Neural cell (in vitro differentiated cells): ENCODE measurements at regions not wholly inside any gene's neighbourhood (a gene's known extent, or its start where the extent isn't known, plus 50 kb on each side); places are given as distances from the start of the nearest gene placed in this dataset.

Experiments used
- H2AFZ ChIP-seq: fragments of 200-600, 300-800 bp; sonication (generic), shearing (Covaris generic); 2 replicates; pipeline ENCODE4 v1.6.0; 2014; ENCODE audit warnings: low read depth, mild to moderate bottlenecking, antibody characterized with exemption, low read length, moderate library complexity
- H3F3A ChIP-seq: fragments of 200-600 bp; shearing (Covaris generic); 2 replicates; pipeline ENCODE4 v1.6.1; 2016; ENCODE audit warnings: mild to moderate bottlenecking, moderate library complexity, mixed read lengths, antibody characterized with exemption, low read length; ENCODE audit not compliant: insufficient read depth, poor library complexity, severe bottlenecking
- H3K27ac ChIP-seq: fragments of 200-600, 300-800 bp; sonication (generic), shearing (Covaris generic); 2 replicates; pipeline ENCODE4 v1.5.1; 2014; ENCODE audit warnings: mild to moderate bottlenecking, low read length, moderate library complexity
- H3K27me3 ChIP-seq: fragments of 300-800, 200-600 bp; sonication (generic), shearing (Covaris generic); 2 replicates; pipeline ENCODE4 v1.6.0; 2014; ENCODE audit warnings: mild to moderate bottlenecking, low read depth, low read length, moderate library complexity; ENCODE audit not compliant: insufficient read depth
- H3K36me3 ChIP-seq: fragments of 300-800, 200-600 bp; sonication (generic), shearing (Covaris generic); 2 replicates; pipeline ENCODE4 v1.5.1; 2014; ENCODE audit warnings: mild to moderate bottlenecking, antibody characterized with exemption, low read length, moderate library complexity; ENCODE audit not compliant: insufficient read depth
- H3K4me2 ChIP-seq: fragments of 300-800, 200-600 bp; sonication (generic), shearing (Covaris generic); 2 replicates; pipeline ENCODE4 v1.6.0; 2014; ENCODE audit warnings: mild to moderate bottlenecking, low read length
- H3K4me3 ChIP-seq: fragments of 300-800, 200-600 bp; sonication (generic), shearing (Covaris generic); 2 replicates; pipeline ENCODE4 v1.5.1; 2014; ENCODE audit warnings: mild to moderate bottlenecking, low read length, moderate library complexity
- H3K79me2 ChIP-seq: fragments of 200-600 bp; shearing (Covaris generic); replicated peaks from 2 replicates; pipeline ENCODE4 v1.6.0; 2014; ENCODE audit warnings: mild to moderate bottlenecking, low read length, moderate library complexity; ENCODE audit not compliant: insufficient read depth
- H3K9ac ChIP-seq: fragments of 300-800, 200-600 bp; sonication (generic), shearing (Covaris generic); 2 replicates; pipeline ENCODE4 v1.6.1; 2016; ENCODE audit warnings: mild to moderate bottlenecking, low read length, mixed read lengths
- H3K9me2 ChIP-seq: fragments of 200-600 bp; shearing (Covaris generic); 2 replicates; pipeline ENCODE4 v1.6.1; 2016; ENCODE audit warnings: mild to moderate bottlenecking, low read length, mixed read lengths; ENCODE audit not compliant: insufficient read depth
- H3K9me3 ChIP-seq: fragments of 200-600, 300-800 bp; sonication (generic), shearing (Covaris generic); 2 replicates; pipeline ENCODE4 v1.6.1; 2016; ENCODE audit warnings: mild to moderate bottlenecking, mixed run types, low read length, moderate library complexity, mixed read lengths
- H4K20me1 ChIP-seq: fragments of 200-600 bp; shearing (Covaris generic); 2 replicates; pipeline ENCODE4 v1.6.1; 2016; ENCODE audit warnings: mild to moderate bottlenecking, mixed run types; ENCODE audit not compliant: insufficient read depth
- EP300 ChIP-seq: fragments of 450-650 bp; conservative IDR thresholded peaks from 2 replicates; pipeline ENCODE4 v1.6.1; 2014; ENCODE audit warnings: antibody characterized with exemption, mild to moderate bottlenecking, moderate library complexity; ENCODE audit not compliant: poor library complexity, severe bottlenecking
- EZH2 ChIP-seq: fragments of 200-600, 300-800 bp; shearing (Covaris generic), sonication (generic); IDR thresholded peaks from 2 replicates; pipeline ENCODE4 v1.6.1; 2014; ENCODE audit warnings: antibody characterized with exemption, low read length, borderline replicate concordance, mild to moderate bottlenecking; ENCODE audit not compliant: insufficient read depth, poor library complexity, severe bottlenecking
- MXI1 ChIP-seq: fragments of 450-650 bp; conservative IDR thresholded peaks from 2 replicates; pipeline ENCODE4 v1.6.1; 2014; ENCODE audit warnings: antibody characterized with exemption, mild to moderate bottlenecking; ENCODE audit not compliant: poor library complexity, severe bottlenecking
- POLR2AphosphoS5 ChIP-seq: IDR thresholded peaks from 2 replicates; pipeline ENCODE4 v1.6.1; 2012
- RAD21 ChIP-seq: fragments of 450-650 bp; conservative IDR thresholded peaks from 2 replicates; pipeline ENCODE4 v1.6.1; 2014; ENCODE audit warnings: antibody characterized with exemption, mild to moderate bottlenecking, moderate library complexity
- REST ChIP-seq: IDR thresholded peaks from 2 replicates; pipeline ENCODE4 v1.6.1; 2012; ENCODE audit warnings: borderline replicate concordance
- SMC3 ChIP-seq: fragments of 450-650 bp; conservative IDR thresholded peaks from 2 replicates; pipeline ENCODE4 v1.6.1; 2014; ENCODE audit warnings: antibody characterized with exemption, mild to moderate bottlenecking, moderate library complexity; ENCODE audit not compliant: poor library complexity
- TAF1 ChIP-seq: IDR thresholded peaks from 2 replicates; pipeline ENCODE4 v1.6.1; 2012; ENCODE audit warnings: low read depth
- TF ChIP-seq, protein P1 (sequence below): fragments of 450-650 bp; IDR thresholded peaks from 2 replicates; pipeline ENCODE4 v1.5.1; 2014; ENCODE audit warnings: antibody characterized with exemption, mild to moderate bottlenecking, moderate library complexity; ENCODE audit not compliant: poor library complexity, severe bottlenecking

DNA sequence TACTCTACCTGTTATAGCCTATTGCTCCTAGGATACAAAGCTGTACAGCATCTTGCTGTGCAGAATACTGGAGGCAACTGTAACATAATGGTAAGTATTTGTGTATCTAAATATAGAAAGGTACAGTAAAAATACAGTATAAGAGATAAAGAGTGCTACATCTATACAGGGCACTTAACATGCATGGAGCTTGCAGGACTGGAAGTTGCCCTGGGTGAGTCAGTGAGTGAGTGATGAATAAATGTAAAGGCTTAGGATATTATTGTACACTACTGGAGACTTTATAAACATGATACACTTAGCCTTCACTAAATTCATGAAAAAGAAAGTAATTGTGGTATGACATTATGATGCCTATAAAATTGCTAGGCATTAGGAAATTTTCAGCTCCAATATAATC is 65.5 kb upstream of the OSMR start:
- H3K4me2 ChIP-seq: no peak overlapping the region
- no peaks in the 10 kb centered on the region for H4K20me1 ChIP-seq
- H3K27me3 ChIP-seq: no peaks in the 10 kb centered on the region
- H3K4me3 ChIP-seq: no peak overlapping the region
- TF ChIP-seq POLR2AphosphoS5 (no peak), TAF1 (no peak), EZH2 (no peak), MXI1 (no peak), RAD21 (no peak), EP300 (no peak), REST (no peak), SMC3 (no peak)
- TF ChIP-seq, protein P1, sequence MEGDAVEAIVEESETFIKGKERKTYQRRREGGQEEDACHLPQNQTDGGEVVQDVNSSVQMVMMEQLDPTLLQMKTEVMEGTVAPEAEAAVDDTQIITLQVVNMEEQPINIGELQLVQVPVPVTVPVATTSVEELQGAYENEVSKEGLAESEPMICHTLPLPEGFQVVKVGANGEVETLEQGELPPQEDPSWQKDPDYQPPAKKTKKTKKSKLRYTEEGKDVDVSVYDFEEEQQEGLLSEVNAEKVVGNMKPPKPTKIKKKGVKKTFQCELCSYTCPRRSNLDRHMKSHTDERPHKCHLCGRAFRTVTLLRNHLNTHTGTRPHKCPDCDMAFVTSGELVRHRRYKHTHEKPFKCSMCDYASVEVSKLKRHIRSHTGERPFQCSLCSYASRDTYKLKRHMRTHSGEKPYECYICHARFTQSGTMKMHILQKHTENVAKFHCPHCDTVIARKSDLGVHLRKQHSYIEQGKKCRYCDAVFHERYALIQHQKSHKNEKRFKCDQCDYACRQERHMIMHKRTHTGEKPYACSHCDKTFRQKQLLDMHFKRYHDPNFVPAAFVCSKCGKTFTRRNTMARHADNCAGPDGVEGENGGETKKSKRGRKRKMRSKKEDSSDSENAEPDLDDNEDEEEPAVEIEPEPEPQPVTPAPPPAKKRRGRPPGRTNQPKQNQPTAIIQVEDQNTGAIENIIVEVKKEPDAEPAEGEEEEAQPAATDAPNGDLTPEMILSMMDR: no peak
- H3K79me2 ChIP-seq: no peaks in the 10 kb centered on the region
- no peak overlapping the region for H2AFZ ChIP-seq
- no peak overlapping the region for H3K9ac ChIP-seq
- H3K9me3 ChIP-seq: peaks cover 6% of the 10 kb centered on the region
- H3K27ac ChIP-seq: no peak overlapping the region
- H3K36me3 ChIP-seq: no peaks in the 10 kb centered on the region
- H3K9me2 ChIP-seq: no peaks in the 10 kb centered on the region
- no peaks in the 10 kb centered on the region for H3F3A ChIP-seq

- Histone ChIP-seq H3K4me3 (no peak overlapping the region), H2AFZ (no peak overlapping the region), H3K79me2 (no peaks in the 10 kb centered on the region), H3K27ac (no peak overlapping the region), H3K36me3 (no peaks in the 10 kb centered on the region), H3K9me3 (peaks cover 6% of the 10 kb centered on the region), H3K9ac (no peak overlapping the region), H4K20me1 (no peaks in the 10 kb centered on the region), H3F3A (no peaks in the 10 kb centered on the region), H3K4me2 (no peak overlapping the region), H3K9me2 (no peaks in the 10 kb centered on the region), H3K27me3 (no peaks in the 10 kb centered on the region)
- TF ChIP-seq RAD21 (no peak), MXI1 (no peak), TAF1 (no peak), EP300 (no peak), POLR2AphosphoS5 (no peak), SMC3 (no peak), EZH2 (no peak), REST (no peak)
- TF ChIP-seq, protein P1: no peak
Observed at GRCh38 chr5:38780945-38781344, 64.9 kb upstream of the OSMR start.
